ENCODE measurements at regions not wholly inside any gene's neighbourhood (a gene's known extent, or its start where the extent isn't known, plus 50 kb on each side); places are given as distances from the start of the nearest gene placed in this dataset.

- DNase-seq (ENCODE audit: low read depth), result peak; percentile 25
Measured at GRCh38 chr10:63744060-63744941, 223.1 kb downstream of the REEP3 start.

GRCh38 chr10:63749915-63750314, 228.7 kb downstream of the REEP3 start:
- no peak for DNase-seq (ENCODE audit: low read depth)

GRCh38 chr10:63751836-63752235, 230.6 kb downstream of the REEP3 start:
- no peak for DNase-seq (ENCODE audit: low read depth)

GRCh38 chr10:63752318-63752717, 231.1 kb downstream of the REEP3 start:
- DNase-seq (ENCODE audit: low read depth), result no peak

- DNase-seq (ENCODE audit: low read depth), result no peak
Measured at GRCh38 chr10:63753808-63754207, 232.6 kb downstream of the REEP3 start.

GRCh38 chr10:63755441-63755840, 234.2 kb downstream of the REEP3 start:
- no peak for DNase-seq (ENCODE audit: low read depth)

- DNase-seq (ENCODE audit: low read depth), result no peak
Measured at GRCh38 chr10:63757067-63757466, 235.9 kb downstream of the REEP3 start.

- no peak for DNase-seq (ENCODE audit: low read depth)
Measured at GRCh38 chr10:63758080-63758479, 236.9 kb downstream of the REEP3 start.

GRCh38 chr10:63759335-63759734, 238.1 kb downstream of the REEP3 start:
- no peak for DNase-seq (ENCODE audit: low read depth)

- no peak for DNase-seq (ENCODE audit: low read depth)
Measured at GRCh38 chr10:63760034-63760707, 239.0 kb downstream of the REEP3 start.

- DNase-seq (ENCODE audit: low read depth), result no peak
Measured at GRCh38 chr10:63760708-63761047, 239.5 kb downstream of the REEP3 start.

- DNase-seq (ENCODE audit: low read depth), result no peak
Measured at GRCh38 chr10:63761243-63761642, 240.0 kb downstream of the REEP3 start.

- DNase-seq (ENCODE audit: low read depth), result no peak
Measured at GRCh38 chr10:63763744-63764143, 242.5 kb downstream of the REEP3 start.

GRCh38 chr10:63765126-63765525, 243.9 kb downstream of the REEP3 start:
- DNase-seq (ENCODE audit: low read depth), result no peak

- DNase-seq (ENCODE audit: low read depth), result no peak
Measured at GRCh38 chr10:63766745-63767137, 245.5 kb downstream of the REEP3 start.

- DNase-seq (ENCODE audit: low read depth), result peak; percentile 11
Measured at GRCh38 chr10:63767138-63767801, 246.1 kb downstream of the REEP3 start.

- no peak for DNase-seq (ENCODE audit: low read depth)
Measured at GRCh38 chr10:63769367-63769766, 248.2 kb downstream of the REEP3 start.

- no peak for DNase-seq (ENCODE audit: low read depth)
Measured at GRCh38 chr10:63770523-63770922, 249.3 kb downstream of the REEP3 start.

GRCh38 chr10:63772491-63772890, 251.3 kb downstream of the REEP3 start:
- no peak for DNase-seq (ENCODE audit: low read depth)

GRCh38 chr10:63773106-63773505, 251.9 kb downstream of the REEP3 start:
- DNase-seq (ENCODE audit: low read depth), result no peak

- no peak for DNase-seq (ENCODE audit: low read depth)
Measured at GRCh38 chr10:63773962-63774361, 252.8 kb downstream of the REEP3 start.

- DNase-seq (ENCODE audit: low read depth), result no peak
Measured at GRCh38 chr10:63780101-63780500, 258.9 kb downstream of the REEP3 start.

- no peak for DNase-seq (ENCODE audit: low read depth)
Measured at GRCh38 chr10:63781226-63781625, 260.0 kb downstream of the REEP3 start.

Measured in fibroblast of gingiva (primary cell).